Heart right ventricle (tissue), 16 donors: ENCODE measurements at regions not wholly inside any gene's neighbourhood (a gene's known extent, or its start where the extent isn't known, plus 50 kb on each side); places are given as distances from the start of the nearest gene placed in this dataset.
A peak's percentile ranks its signal among the peaks of the same experiment; 100 is the strongest.
"Not testable (repeated sequence)": the region's sequence is repeated elsewhere in the genome, so short reads cannot be mapped to it uniquely, and the experiment has no call there.

Experiments used
- ATAC-seq, 8 donors: fragments of 200-7000 bp; cut with Tn5 transposase; one replicate each; pipeline ENCODE4 v1.9.1; 2020; ENCODE audit warnings: mild to moderate bottlenecking in 8 of 8, moderate library complexity in 8 of 8, moderate number of reproducible peaks in 1 of 8
- DNase-seq, 2 donors: peaks; one replicate each; pipeline ENCODE4 v3.0.0-alpha.2; 2020
- H3K27ac ChIP-seq, 10 donors: fragments of 200-600 bp; sonication (generic) in 2 of 10; one replicate each; pipeline versions ENCODE4 v1.5.0 to v1.8.0; 2020 to 2022; ENCODE audit warnings: mild to moderate bottlenecking in 3 of 10
- H3K27me3 ChIP-seq, 7 donors: fragments of 200-600 bp; one replicate each; pipeline ENCODE4 v1.8.0; 2021 to 2022; ENCODE audit warnings: mild to moderate bottlenecking in 2 of 7
- H3K36me3 ChIP-seq, 9 donors: fragments of 200-600 bp; sonication (generic) in 1 of 9; one replicate each; pipeline versions ENCODE4 v1.5.0 to v1.8.0; 2020 to 2022; ENCODE audit warnings: mild to moderate bottlenecking in 2 of 9
- H3K4me1 ChIP-seq, 9 donors: fragments of 200-600 bp; sonication (generic) in 1 of 9; one replicate each; pipeline versions ENCODE4 v1.5.0 to v1.8.0; 2020 to 2022; ENCODE audit warnings: mild to moderate bottlenecking in 4 of 9
- H3K4me3 ChIP-seq, 10 donors: fragments of 200-600 bp; sonication (generic) in 2 of 10; one replicate each; pipeline versions ENCODE4 v1.5.0 to v1.8.0; 2020 to 2022; ENCODE audit warnings: mild to moderate bottlenecking in 7 of 10, moderate library complexity in 2 of 10
- H3K9me3 ChIP-seq, 11 donors: fragments of 200-600 bp in 10 of 11; sonication (generic) in 2 of 11; one replicate each; pipeline versions ENCODE4 v1.5.0 to v1.8.0; 2013 to 2022; ENCODE audit warnings: mild to moderate bottlenecking in 2 of 11, control low read depth in 1 of 11, moderate library complexity in 1 of 11
- CTCF ChIP-seq, 9 donors: fragments of 200-600 bp; sonication (generic) in 2 of 9; IDR thresholded peaks; one replicate each; pipeline versions ENCODE4 v1.5.0 to v1.8.0; 2021 to 2022; ENCODE audit warnings: antibody characterized with exemption in 9 of 9, mild to moderate bottlenecking in 5 of 9, moderate library complexity in 1 of 9
- WGBS, 2 donors: extraction: QIAGEN DNeasy Blood & Tissue Kit; methylation state at CpG; one replicate each; pipeline ENCODE4 v1.1.7; 2013; ENCODE audit warnings: inconsistent platforms in 1 of 2; 5-methylcytosine and 5-hydroxymethylcytosine counted together
- intact Hi-C, 10 donors: fragments of 100-400 bp; cut with DNase I; formaldehyde crosslinking; loops; one replicate each; pipeline versions ENCODE4 v1.11.1 to v1.14.2; 2022
- donor health status: Arrhythmogenic right ventricular cardiomyopathy.
- donor health status: ischemic (EF 13 %, LVEDD 7.1; RV severe dilation, severe dysfunction).
- donor health status: healthy with polysubstance abuse.
- donor health status: DM: no; HTN: yes; CAD: no.
- donor health status: DM: no; HTN: no; CAD: no.
- donor health status: ischemic (EF 25% LVEDD 6.9; RV normal size, moderate dysfunction).
- donor health status: ischemic (EF 25% LVEDD 5.7; RV mildly dilated, moderate dysfunction).
- donor health status: healthy.
- donor health status: DM: yes; HTN: yes; CAD: no.
- donor health status: Ischemic cardiomyopathy.
- donor health status: ischemic (EF 35%, LVEDD 5.7; RV mildly dilated, moderate dysfunction).
- donor health status: nonischemic (EF 11% LVEDD 7.7; RV severe dilation, severe dysfunction).
- donor health status: DM: yes; HTN: yes; CAD: no.
- donor health status: PGD.
- donor health status: ischemic (EF 29% LVEDD 5.4; RV normal size, mild dysfunction).
- donor health status: nonischemic (EF 23%, LVEDD 6.1; RV moderate dilation, normal function).

- intact Hi-C loops, result no loop called here
- no peak for ATAC-seq
- 82 to 83% methylated on average over 5 of the region's 5 CpGs for WGBS, 2 donors
These were observed 193.0 kb downstream of the IL20RB start for GRCh38 chr3:137150825-137151224.

GRCh38 chr3:137153046-137153445, 195.3 kb downstream of the IL20RB start:
- intact Hi-C loops, ATAC-seq, H3K36me3 ChIP-seq, H3K9me3 ChIP-seq, DNase-seq, H3K27ac ChIP-seq, H3K4me3 ChIP-seq, H3K27me3 ChIP-seq, H3K4me1 ChIP-seq: not testable (repeated sequence)
- 87 to 93% methylated on average over 5 of the region's 5 CpGs for WGBS, 2 donors

More at GRCh38 chr3:137150825-137151224, 193.0 kb downstream of the IL20RB start:
- H3K27me3 ChIP-seq, result peaks cover 0 to 4% (median 0%) of the 10 kb centered on the region in 7 donors
- H3K4me3 ChIP-seq, result no peak overlapping the region
- no peaks in the 10 kb centered on the region for H3K9me3 ChIP-seq
- no peak for TF ChIP-seq CTCF (IDR thresholded peaks at IDR 0.05)
- H3K4me1 ChIP-seq, result no peaks in the 10 kb centered on the region
- no peak overlapping the region for H3K27ac ChIP-seq
- no peaks in the 10 kb centered on the region for H3K36me3 ChIP-seq
- no peak for DNase-seq

- ATAC-seq (peak; percentile 79 to 94 (median 89)), DNase-seq (peak in 1 of 2 donors; percentile 16)
- intact Hi-C loops, result no loop called here
- H3K4me3 ChIP-seq, result peak overlapping the region in 2 of 10 donors; percentile 4 to 21
- no peaks in the 10 kb centered on the region for H3K36me3 ChIP-seq
- peak overlapping the region in 5 of 10 donors; percentile 47 to 80 (median 75) for H3K27ac ChIP-seq
- H3K4me1 ChIP-seq, result peaks cover 0 to 23% (median 8%) of the 10 kb centered on the region in 9 donors
- H3K27me3 ChIP-seq, result no peaks in the 10 kb centered on the region
- H3K9me3 ChIP-seq, result no peaks in the 10 kb centered on the region
- 23 to 25% methylated on average over 6 of the region's 6 CpGs for WGBS, 2 donors
- no peak for TF ChIP-seq CTCF (IDR thresholded peaks at IDR 0.05)
These were observed 205.6 kb downstream of the IL20RB start for GRCh38 chr3:137163241-137163871.

GRCh38 chr3:137163958-137164357, 206.2 kb downstream of the IL20RB start:
- H3K27ac ChIP-seq, result peak overlapping the region in 5 of 10 donors; percentile 47 to 80 (median 75)
- intact Hi-C loops, result no loop called here
- DNase-seq (no peak), ATAC-seq (peak in 1 of 8 donors; percentile 18)
- no peaks in the 10 kb centered on the region for H3K27me3 ChIP-seq
- TF ChIP-seq CTCF (IDR thresholded peaks at IDR 0.05), result no peak
- peak overlapping the region in 2 of 10 donors; percentile 4 to 21 for H3K4me3 ChIP-seq
- no peaks in the 10 kb centered on the region for H3K9me3 ChIP-seq
- peaks cover 0 to 23% (median 8%) of the 10 kb centered on the region in 9 donors for H3K4me1 ChIP-seq
- H3K36me3 ChIP-seq, result no peaks in the 10 kb centered on the region

GRCh38 chr3:137165117-137165806, 207.5 kb downstream of the IL20RB start:
- no peaks in the 10 kb centered on the region for H3K36me3 ChIP-seq
- peaks cover 0 to 3% (median 0%) of the 10 kb centered on the region in 11 donors for H3K9me3 ChIP-seq
- H3K27ac ChIP-seq, result no peak overlapping the region
- peaks cover 0 to 23% (median 8%) of the 10 kb centered on the region in 9 donors for H3K4me1 ChIP-seq
- no peak overlapping the region for H3K4me3 ChIP-seq
- no peak for TF ChIP-seq CTCF (IDR thresholded peaks at IDR 0.05)
- ATAC-seq (peak in 1 of 8 donors; percentile 45), DNase-seq (no peak)
- H3K27me3 ChIP-seq, result no peaks in the 10 kb centered on the region
- WGBS, 2 donors, result 81 to 88% methylated on average over 7 of the region's 7 CpGs
- intact Hi-C loops, result no loop called here
